ENCODE measurements at regions not wholly inside any gene's neighbourhood (a gene's known extent, or its start where the extent isn't known, plus 50 kb on each side); places are given as distances from the start of the nearest gene placed in this dataset.
A peak's percentile ranks its signal among the peaks of the same experiment; 100 is the strongest.

- Mint-ChIP-seq H3K4me3 (no peak overlapping the region), H3K9me3 (no peaks in the 10 kb centered on the region), H3K4me1 (peaks cover 3% of the 10 kb centered on the region), H3K36me3 (no peaks in the 10 kb centered on the region), H3K27ac (no peak overlapping the region), H3K27me3 (ENCODE audit: low read depth) (peaks cover 57% of the 10 kb centered on the region)
- no peak for DNase-seq (ENCODE audit: low spot score in 2 of 2, unreplicated experiment in 2 of 2)
- no peak for TF ChIP-seq CTCF (IDR thresholded peaks at IDR 0.05; ENCODE audit: unreplicated experiment)
These were observed 79.4 kb upstream of the UNC5A start for GRCh38 chr5:176730815-176731475.

GRCh38 chr5:176731506-176732160 is 78.7 kb upstream of the UNC5A start:
- Mint-ChIP-seq H3K27ac (no peak overlapping the region), H3K27me3 (ENCODE audit: low read depth) (peaks cover 57% of the 10 kb centered on the region), H3K4me1 (peaks cover 2% of the 10 kb centered on the region), H3K4me3 (no peak overlapping the region), H3K36me3 (no peaks in the 10 kb centered on the region), H3K9me3 (no peaks in the 10 kb centered on the region)
- no peak for TF ChIP-seq CTCF (IDR thresholded peaks at IDR 0.05; ENCODE audit: unreplicated experiment)
- peak in 1 of 2 experiments; percentile 16 for DNase-seq (ENCODE audit: low spot score in 2 of 2, unreplicated experiment in 2 of 2)

DNA sequence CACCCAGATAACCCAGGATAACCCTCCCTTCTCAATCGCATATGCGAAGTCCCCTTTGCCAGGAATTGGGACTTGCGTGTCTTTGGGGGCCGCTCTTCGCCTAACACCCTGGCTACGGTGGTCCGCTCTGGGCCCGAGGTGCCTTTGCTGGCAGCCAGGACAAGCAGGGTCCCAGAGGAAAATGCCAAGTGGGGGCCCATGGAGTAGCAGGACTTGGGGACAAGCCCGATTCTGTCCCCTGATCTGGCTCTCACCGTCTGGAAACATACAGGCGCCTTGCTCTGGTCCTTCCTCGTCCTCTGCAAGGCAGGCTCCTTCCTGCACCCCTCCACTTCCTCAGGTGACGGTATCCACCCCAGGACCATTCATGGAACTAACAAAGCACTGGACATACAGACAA is 78.1 kb upstream of the UNC5A start:
- TF ChIP-seq CTCF (IDR thresholded peaks at IDR 0.05; ENCODE audit: unreplicated experiment): no peak
- no peak overlapping the region for H3K27ac Mint-ChIP-seq
- H3K36me3 Mint-ChIP-seq: no peaks in the 10 kb centered on the region
- peak in 1 of 2 experiments; percentile 4 for DNase-seq (ENCODE audit: low spot score in 2 of 2, unreplicated experiment in 2 of 2)
- no peaks in the 10 kb centered on the region for H3K9me3 Mint-ChIP-seq
- H3K27me3 Mint-ChIP-seq (ENCODE audit: low read depth): peaks cover 62% of the 10 kb centered on the region
- H3K4me3 Mint-ChIP-seq: no peak overlapping the region
- H3K4me1 Mint-ChIP-seq: peaks cover 9% of the 10 kb centered on the region

DNA sequence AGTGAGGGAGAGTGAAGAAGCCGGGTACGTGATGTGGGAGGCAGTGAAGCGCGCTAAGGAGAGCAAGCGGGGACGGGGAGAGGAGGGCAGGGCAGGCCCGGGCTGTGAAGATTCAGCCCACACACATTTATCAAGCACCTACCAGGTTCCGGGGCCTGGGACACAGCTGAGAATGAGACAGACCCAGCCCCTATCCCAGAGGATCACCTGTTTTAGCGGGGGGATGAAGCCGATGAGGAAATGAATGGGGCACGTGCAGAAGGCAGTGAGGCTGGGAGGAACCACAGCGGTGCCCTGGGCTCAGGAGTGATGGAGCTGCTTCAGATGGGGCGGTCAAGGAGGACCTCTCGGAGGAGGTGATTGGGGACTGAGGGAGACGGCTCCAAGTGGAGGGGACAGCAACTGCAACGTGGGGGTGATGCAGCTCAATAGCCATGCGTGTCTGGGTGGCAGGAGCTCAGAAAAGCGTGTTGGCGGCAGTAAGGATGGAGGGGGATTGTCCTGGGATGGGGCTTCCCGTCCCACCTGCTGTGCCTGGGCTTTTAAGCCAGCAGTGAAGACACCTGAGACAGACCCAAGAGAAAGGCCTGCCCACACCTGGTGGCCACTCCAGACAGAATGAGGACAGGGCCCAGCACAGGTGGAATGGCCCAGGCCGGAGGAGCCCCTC is 77.5 kb upstream of the UNC5A start:
- peaks cover 10% of the 10 kb centered on the region for H3K4me1 Mint-ChIP-seq
- H3K27me3 Mint-ChIP-seq (ENCODE audit: low read depth): peaks cover 62% of the 10 kb centered on the region
- no peaks in the 10 kb centered on the region for H3K9me3 Mint-ChIP-seq
- no peak for TF ChIP-seq CTCF (IDR thresholded peaks at IDR 0.05; ENCODE audit: unreplicated experiment)
- H3K4me3 Mint-ChIP-seq: no peak overlapping the region
- no peaks in the 10 kb centered on the region for H3K36me3 Mint-ChIP-seq
- DNase-seq (ENCODE audit: low spot score in 2 of 2, unreplicated experiment in 2 of 2): peak; percentile 8 to 27
- no peak overlapping the region for H3K27ac Mint-ChIP-seq

DNA sequence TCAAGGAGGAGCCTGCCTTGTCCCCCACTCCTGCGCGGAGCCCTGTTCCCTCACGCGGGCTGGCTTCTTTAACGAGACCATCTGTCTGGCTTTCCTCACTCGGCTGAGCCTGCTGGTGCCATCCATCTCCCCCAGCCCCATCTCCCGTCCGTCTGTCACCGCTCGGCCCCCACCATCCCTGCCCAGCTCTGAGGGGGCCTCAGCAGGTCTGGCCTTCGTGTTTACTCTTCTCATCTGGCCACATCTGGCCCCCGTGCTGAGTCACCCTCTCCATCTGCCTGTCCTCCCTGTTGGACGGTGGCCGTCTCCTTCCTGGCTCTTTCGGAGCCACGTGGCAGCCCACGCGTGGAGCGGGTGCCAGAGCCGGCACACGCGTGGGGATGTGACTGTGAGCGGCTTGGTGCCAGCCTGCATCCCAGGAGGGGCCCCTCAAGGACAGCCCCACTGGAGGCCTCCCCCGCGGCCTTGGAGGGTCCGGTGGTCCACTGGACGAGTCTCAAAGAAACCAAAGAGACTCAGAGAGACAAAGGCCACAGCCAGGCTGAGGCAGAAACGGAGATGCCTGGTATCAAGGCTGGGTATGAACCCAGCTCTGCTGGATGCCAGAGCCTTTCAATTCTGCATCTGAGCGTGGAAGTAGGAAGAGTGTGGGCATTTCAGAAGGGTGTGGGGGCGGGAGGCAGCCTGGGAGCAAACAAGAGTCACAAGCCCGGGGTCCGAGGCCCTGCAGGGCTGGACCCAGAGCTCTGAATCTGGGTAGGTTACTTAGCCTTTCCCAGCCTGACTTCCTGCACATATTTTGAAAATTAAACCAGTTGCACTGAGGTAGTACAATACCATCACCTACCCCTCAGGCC is 76.7 kb upstream of the UNC5A start:
- no peaks in the 10 kb centered on the region for H3K36me3 Mint-ChIP-seq
- peaks cover 10% of the 10 kb centered on the region for H3K4me1 Mint-ChIP-seq
- H3K9me3 Mint-ChIP-seq: no peaks in the 10 kb centered on the region

More for the DNA sequence above, 76.7 kb upstream of the UNC5A start:
- DNase-seq (ENCODE audit: low spot score in 2 of 2, unreplicated experiment in 2 of 2): peak; percentile 18 to 34
- Mint-ChIP-seq H3K4me3 (no peak overlapping the region), H3K27ac (no peak overlapping the region), H3K27me3 (ENCODE audit: low read depth) (peaks cover 66% of the 10 kb centered on the region)
- no peak for TF ChIP-seq CTCF (IDR thresholded peaks at IDR 0.05; ENCODE audit: unreplicated experiment)

Measured in mesothelial cell of epicardium (in vitro differentiated cells).